Embryonic facial prominence (tissue), 1 donor: ENCODE measurements at regions not wholly inside any gene's neighbourhood (a gene's known extent, or its start where the extent isn't known, plus 50 kb on each side); places are given as distances from the start of the nearest gene placed in this dataset.
"Not testable (repeated sequence)": the region's sequence is repeated elsewhere in the genome, so short reads cannot be mapped to it uniquely, and the experiment has no call there.

Source experiments
- DNase-seq: peaks from one replicate; pipeline ENCODE4 v3.0.0-alpha.2; 2016; ENCODE audit errors: extremely low spot score

- DNase-seq = no peak
These were observed 49.9 kb upstream of the CAPRIN1 start for GRCh38 chr11:34001557-34002064.

GRCh38 chr11:33999393-33999792, 52.1 kb upstream of the CAPRIN1 start:
- DNase-seq = no peak

- no peak for DNase-seq
These were observed 53.8 kb upstream of the CAPRIN1 start for GRCh38 chr11:33997584-33998251.

- DNase-seq = peak; percentile 54
These were observed 54.8 kb upstream of the CAPRIN1 start for GRCh38 chr11:33996498-33997454.

- DNase-seq = no peak
These were observed 56.6 kb upstream of the CAPRIN1 start for GRCh38 chr11:33994937-33995336.

- DNase-seq = not testable (repeated sequence)
These were observed 60.4 kb upstream of the CAPRIN1 start for GRCh38 chr11:33991136-33991535.

- not testable (repeated sequence) for DNase-seq
These were observed 61.4 kb upstream of the CAPRIN1 start for GRCh38 chr11:33990131-33990530.

GRCh38 chr11:33989461-33989860, 62.1 kb upstream of the CAPRIN1 start:
- DNase-seq = no peak

- no peak for DNase-seq
These were observed 62.8 kb upstream of the CAPRIN1 start for GRCh38 chr11:33988586-33989370.

GRCh38 chr11:33987975-33988580, 63.5 kb upstream of the CAPRIN1 start:
- peak; percentile 58 for DNase-seq

GRCh38 chr11:33987545-33987944, 64.0 kb upstream of the CAPRIN1 start:
- DNase-seq = no peak

GRCh38 chr11:33986597-33987501, 64.7 kb upstream of the CAPRIN1 start:
- not testable (repeated sequence) for DNase-seq

GRCh38 chr11:33984682-33985389, 66.7 kb upstream of the CAPRIN1 start:
- no peak for DNase-seq

- no peak for DNase-seq
These were observed 68.9 kb upstream of the CAPRIN1 start for GRCh38 chr11:33982661-33983060.

GRCh38 chr11:33980897-33981296, 70.6 kb upstream of the CAPRIN1 start:
- DNase-seq = no peak

- no peak for DNase-seq
These were observed 73.2 kb upstream of the CAPRIN1 start for GRCh38 chr11:33978376-33978775.

- no peak for DNase-seq
These were observed 73.9 kb upstream of the CAPRIN1 start for GRCh38 chr11:33977676-33978075.

GRCh38 chr11:33976495-33977199, 74.9 kb upstream of the CAPRIN1 start:
- DNase-seq = no peak

GRCh38 chr11:33974804-33975203, 76.7 kb upstream of the CAPRIN1 start:
- DNase-seq = no peak
